Adrenal gland (tissue), 9 donors: ENCODE measurements at regions not wholly inside any gene's neighbourhood (a gene's known extent, or its start where the extent isn't known, plus 50 kb on each side); places are given as distances from the start of the nearest gene placed in this dataset.

Experiments used
- DNase-seq, 7 donors: peaks; one replicate each; pipeline ENCODE4 v3.0.0-alpha.2; 2019 to 2020
- H3K27ac ChIP-seq, 5 donors: fragments of 200-600 bp; sonication (generic) in 4 of 5; 1 replicate in 3 of 5; 2 replicates in 2 of 5; pipeline versions ENCODE4 v1.5.1 to v1.8.0; 2016 to 2020; ENCODE audit warnings: mild to moderate bottlenecking in 1 of 5
- H3K27me3 ChIP-seq: fragments of 200-600 bp; 2 replicates; pipeline ENCODE4 v1.8.0; 2021
- H3K36me3 ChIP-seq, 2 donors: fragments of 200-600 bp; replicated peaks in 1 of 2; 1 replicate in 1 of 2; 2 replicates in 1 of 2; pipeline versions ENCODE4 v1.5.1 to v1.8.0; 2018 to 2022
- H3K4me1 ChIP-seq, 2 donors: fragments of 200-600 bp; replicated peaks in 1 of 2; 1 replicate in 1 of 2; 2 replicates in 1 of 2; pipeline versions ENCODE4 v1.5.1 to v1.8.0; 2018 to 2021
- H3K4me3 ChIP-seq, 4 donors: fragments of 200-600 bp; sonication (generic) in 3 of 4; one replicate each; pipeline ENCODE4 v1.5.1; 2016 to 2018
- H3K9me3 ChIP-seq, 3 donors: fragments of 200-600 bp; sonication (generic) in 1 of 3; replicated peaks in 1 of 3; 1 replicate in 2 of 3; 2 replicates in 1 of 3; pipeline versions ENCODE4 v1.5.1 to v1.8.0; 2016 to 2021
- CTCF ChIP-seq, 6 experiments: fragments of 450-650 bp in 4 of 6; fragments of 200-600 bp in 2 of 6; sonication (generic) in 1 of 6; IDR thresholded peaks; 1 replicate in 5 of 6; 2 replicates in 1 of 6; pipeline versions ENCODE4 v1.5.1 to v1.8.0; 2016 to 2021; ENCODE audit warnings: antibody characterized with exemption in 6 of 6, mild to moderate bottlenecking in 2 of 6, moderate library complexity in 1 of 6
- POLR2A ChIP-seq, 2 donors: fragments of 450-650 bp; IDR thresholded peaks; one replicate each; pipeline ENCODE4 v1.6.1; 2017; ENCODE audit warnings: antibody characterized with exemption in 2 of 2, mild to moderate bottlenecking in 2 of 2, moderate library complexity in 1 of 2
- WGBS, 4 donors: extraction: QIAGEN DNeasy Blood & Tissue Kit in 2 of 4; methylation state at CpG; one replicate each; pipeline versions ENCODE4 v1.1.5 to v1.1.7; 2013 to 2017; 5-methylcytosine and 5-hydroxymethylcytosine counted together
- intact Hi-C, 2 donors: fragments of 100-400 bp; cut with DNase I; formaldehyde crosslinking; loops; one replicate each; pipeline versions ENCODE4 v1.14.1 to v1.15.0; 2022 to 2023
- donor health status: healthy with polysubstance abuse.
- donor health status: Bipolar disorder and iron deficiency.
- donor health status: DM: yes; HTN: yes; CAD: no.
- donor health status: DM: no; HTN: no; CAD: no.
- donor health status: DM: no; HTN: no; CAD: no.

- Histone ChIP-seq H3K4me3 (no peak overlapping the region), H3K27me3 (no peaks in the 10 kb centered on the region), H3K4me1 (no peaks in the 10 kb centered on the region), H3K27ac (no peak overlapping the region), H3K36me3 (no peaks in the 10 kb centered on the region), H3K9me3 (no peaks in the 10 kb centered on the region)
- intact Hi-C loops = no loop called here
- DNase-seq = no peak
- no peak for TF ChIP-seq CTCF (IDR thresholded peaks at IDR 0.05)
- no peak for TF ChIP-seq POLR2A (IDR thresholded peaks at IDR 0.05)
- WGBS, 4 donors = 73 to 78% (median 76%) methylated on average over 4 of the region's 4 CpGs
Measured at GRCh38 chr2:194907569-194907968, 749.5 kb upstream of the SLC39A10 start.

DNA sequence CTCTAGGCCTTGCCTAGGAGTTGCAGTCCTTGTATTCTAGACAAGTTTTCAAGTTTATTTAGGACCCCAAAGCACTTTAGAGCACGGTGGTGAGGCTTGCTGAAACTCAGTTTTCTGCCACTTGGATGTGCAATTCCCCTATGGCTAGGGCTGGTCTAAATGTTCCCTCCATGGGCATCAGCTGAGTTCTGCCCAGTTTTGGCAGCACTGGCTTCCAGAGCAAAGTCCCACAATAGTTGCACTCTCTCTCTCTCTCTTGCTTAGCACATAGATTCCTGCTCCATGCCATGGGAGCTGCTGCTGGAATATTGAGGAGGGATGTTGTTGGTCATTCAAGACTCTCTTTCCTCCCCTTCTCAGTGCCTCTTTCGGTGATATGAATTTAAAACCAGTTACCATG lies 760.2 kb upstream of the SLC39A10 start:
- no peak for DNase-seq
- 70 to 84% (median 82%) methylated on average over 2 of the region's 2 CpGs for WGBS, 4 donors
- Histone ChIP-seq H3K27me3 (no peaks in the 10 kb centered on the region), H3K27ac (no peak overlapping the region), H3K36me3 (no peaks in the 10 kb centered on the region), H3K4me3 (no peak overlapping the region), H3K9me3 (no peaks in the 10 kb centered on the region), H3K4me1 (no peaks in the 10 kb centered on the region)
- intact Hi-C loops = no loop called here
- TF ChIP-seq POLR2A (IDR thresholded peaks at IDR 0.05) (no peak), CTCF (IDR thresholded peaks at IDR 0.05) (no peak)

GRCh38 chr2:194883711-194884110 lies 773.3 kb upstream of the SLC39A10 start:
- 61 to 67% (median 63%) methylated on average over 2 of the region's 2 CpGs for WGBS, 4 donors
- H3K27me3 ChIP-seq = no peaks in the 10 kb centered on the region
- H3K9me3 ChIP-seq = no peaks in the 10 kb centered on the region
- intact Hi-C loops = no loop called here
- TF ChIP-seq POLR2A (IDR thresholded peaks at IDR 0.05) = no peak
- TF ChIP-seq CTCF (IDR thresholded peaks at IDR 0.05) = no peak
- no peak overlapping the region for H3K27ac ChIP-seq
- H3K4me3 ChIP-seq = no peak overlapping the region
- no peaks in the 10 kb centered on the region for H3K36me3 ChIP-seq
- H3K4me1 ChIP-seq = no peaks in the 10 kb centered on the region
- no peak for DNase-seq

- no peak overlapping the region for H3K27ac ChIP-seq
- intact Hi-C loops = no loop called here
- no peaks in the 10 kb centered on the region for H3K9me3 ChIP-seq
- no peak for TF ChIP-seq CTCF (IDR thresholded peaks at IDR 0.05)
- TF ChIP-seq POLR2A (IDR thresholded peaks at IDR 0.05) = no peak
- WGBS, 4 donors = 79 to 97% (median 90%) methylated on average over 1 of the region's 1 CpG
- H3K27me3 ChIP-seq = no peaks in the 10 kb centered on the region
- no peak for DNase-seq
- H3K4me3 ChIP-seq = no peak overlapping the region
- H3K36me3 ChIP-seq = no peaks in the 10 kb centered on the region
- H3K4me1 ChIP-seq = no peaks in the 10 kb centered on the region
Measured at GRCh38 chr2:194870974-194871535, 786.0 kb upstream of the SLC39A10 start.
